GM21515 (cell line): ENCODE measurements at regions not wholly inside any gene's neighbourhood (a gene's known extent, or its start where the extent isn't known, plus 50 kb on each side); places are given as distances from the start of the nearest gene placed in this dataset.
"Not testable (repeated sequence)": the region's sequence is repeated elsewhere in the genome, so short reads cannot be mapped to it uniquely, and the experiment has no call there.

Source experiments
- ATAC-seq: cut with Tn5 transposase; IDR thresholded peaks from one replicate; pipeline ENCODE4 v1.9.1; 2021; ENCODE audit not compliant: unreplicated experiment

- ATAC-seq: no peak
Measured at GRCh38 chr12:131386781-131387180, 324.1 kb upstream of the SFSWAP start.

DNA sequence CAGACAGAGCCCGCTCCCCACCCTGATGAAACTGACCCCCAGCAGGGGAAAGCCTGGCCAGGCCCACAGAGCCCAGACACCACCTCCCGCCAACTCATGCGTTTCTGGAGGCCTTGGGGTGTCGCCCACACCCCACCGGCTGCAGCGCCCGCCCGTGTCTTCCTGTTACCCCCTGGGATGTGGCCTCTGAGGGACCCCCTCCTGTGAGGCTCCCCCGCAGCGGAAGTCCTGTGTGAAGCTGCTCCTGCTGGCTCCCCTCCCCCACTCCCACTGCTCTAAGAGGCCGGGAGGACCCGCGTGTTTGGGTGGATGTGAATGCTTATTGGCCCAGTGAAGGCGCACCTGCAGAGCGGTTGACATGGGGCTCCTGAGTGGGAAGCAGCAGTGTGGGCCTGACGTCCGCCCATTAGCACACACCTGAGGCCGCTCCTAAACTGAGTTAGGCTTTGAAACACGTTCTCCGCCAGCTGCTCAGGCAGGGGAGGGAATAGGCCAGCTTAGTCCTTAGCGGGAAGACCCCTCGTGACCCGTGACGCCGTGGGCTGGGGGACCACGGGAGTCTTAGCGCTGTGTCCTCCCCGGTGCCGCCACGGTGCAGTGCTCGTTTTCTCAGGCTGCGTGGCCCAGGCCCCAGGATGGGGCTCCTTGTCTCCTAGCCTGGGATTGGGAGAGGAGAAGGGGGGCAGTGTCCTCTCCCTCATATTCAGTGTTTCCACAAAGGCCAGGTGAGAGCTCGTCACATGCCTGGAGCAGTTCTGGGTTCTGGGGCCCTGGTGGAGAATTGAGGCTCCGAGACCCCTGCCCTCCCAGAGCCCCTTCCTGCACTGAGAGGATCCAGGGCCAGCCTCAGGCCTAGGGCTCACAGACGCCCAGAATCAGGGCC lies 323.4 kb upstream of the SFSWAP start:
- ATAC-seq: no peak

GRCh38 chr12:131388164-131389053 lies 322.5 kb upstream of the SFSWAP start:
- ATAC-seq: not testable (repeated sequence)

DNA sequence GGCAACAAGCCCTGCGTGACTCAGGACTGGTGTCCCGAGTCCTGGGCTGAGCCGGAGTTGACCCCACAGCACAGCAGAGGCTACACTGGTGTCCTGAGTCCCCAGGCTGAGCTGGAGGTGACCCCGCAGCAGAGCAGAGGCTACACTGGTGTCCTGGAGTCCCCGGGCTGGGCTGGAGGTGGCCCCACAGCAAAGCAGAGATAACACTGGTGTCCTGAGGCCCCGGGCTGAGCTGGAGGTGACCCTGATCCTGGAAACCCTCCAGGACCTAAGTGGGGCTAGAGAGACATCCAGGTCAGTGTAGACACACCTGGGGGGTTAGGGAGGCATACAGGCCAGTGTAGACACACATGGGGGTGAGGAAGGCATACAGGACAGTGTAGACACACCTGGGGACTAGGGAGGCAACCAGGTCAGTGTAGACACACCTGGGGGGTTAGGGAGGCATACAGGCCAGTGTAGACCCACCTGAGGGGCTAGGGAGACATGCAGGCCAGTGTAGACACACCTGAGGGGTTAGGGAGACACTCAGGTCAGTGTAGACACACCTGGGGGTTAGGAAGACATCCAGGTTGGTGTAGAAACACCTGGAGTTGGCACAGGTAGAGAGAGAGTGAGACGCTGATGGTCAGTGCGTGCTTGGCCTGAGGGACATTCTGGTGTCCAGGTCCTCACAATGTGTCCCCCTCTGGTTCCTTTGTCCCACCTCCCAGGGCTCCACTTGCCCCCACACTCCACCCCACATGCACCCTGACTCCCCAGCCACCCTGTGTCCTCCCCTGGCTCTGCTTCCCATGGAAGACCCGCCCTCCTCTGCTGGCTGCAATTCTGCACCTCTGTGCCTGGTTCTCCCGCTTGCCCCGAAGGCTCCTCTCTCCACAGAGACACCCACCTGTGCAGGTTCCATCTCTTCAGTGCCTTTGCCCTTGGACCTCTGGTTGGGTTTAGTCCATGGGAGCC lies 321.6 kb upstream of the SFSWAP start:
- no peak for ATAC-seq

DNA sequence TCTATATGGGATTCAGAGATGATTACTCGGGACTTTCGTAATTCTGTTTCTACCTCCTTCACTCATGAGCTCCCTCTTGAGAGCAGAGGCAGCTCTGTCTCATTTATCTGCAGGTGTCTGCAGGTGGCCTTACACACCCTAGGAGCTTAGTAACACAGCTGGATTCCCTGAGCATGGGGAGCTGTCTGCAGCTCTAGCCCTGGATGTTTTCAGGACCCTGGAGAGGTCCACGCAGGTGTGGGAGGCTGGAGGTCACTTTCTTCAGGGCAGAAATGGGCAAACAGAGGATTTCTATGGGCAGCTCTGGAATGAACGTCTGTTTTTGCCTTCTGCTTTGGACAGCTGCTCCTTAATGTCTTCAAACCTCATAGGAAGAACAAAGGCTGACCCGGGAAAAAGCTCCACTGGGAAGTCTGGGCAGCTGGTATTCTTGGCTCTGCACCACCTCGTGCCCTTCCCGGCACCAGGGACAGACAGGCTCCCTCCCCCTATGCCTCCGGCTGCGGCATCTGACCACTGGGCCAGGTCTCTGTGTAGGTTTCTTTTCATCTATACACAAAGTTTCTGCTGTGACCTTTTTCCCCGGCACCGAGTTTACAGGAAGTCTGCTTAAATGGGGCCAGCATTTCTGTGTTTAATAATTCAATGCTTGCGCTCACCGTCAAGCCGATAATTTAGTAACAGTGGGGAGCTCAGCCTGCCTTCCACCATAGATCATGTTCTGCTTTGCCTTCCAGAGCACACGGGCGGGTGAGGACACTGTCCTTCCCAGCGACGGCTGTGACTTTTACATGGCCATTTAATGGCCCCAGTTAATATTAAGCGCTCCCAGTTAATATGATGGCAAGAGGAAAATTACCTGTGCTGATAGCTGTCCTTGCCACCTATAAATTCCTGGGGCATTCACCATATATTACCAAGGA lies 320.2 kb upstream of the SFSWAP start:
- ATAC-seq: no peak

GRCh38 chr12:131391399-131391798 lies 319.5 kb upstream of the SFSWAP start:
- no peak for ATAC-seq

GRCh38 chr12:131394752-131395151 lies 316.1 kb upstream of the SFSWAP start:
- ATAC-seq: not testable (repeated sequence)

DNA sequence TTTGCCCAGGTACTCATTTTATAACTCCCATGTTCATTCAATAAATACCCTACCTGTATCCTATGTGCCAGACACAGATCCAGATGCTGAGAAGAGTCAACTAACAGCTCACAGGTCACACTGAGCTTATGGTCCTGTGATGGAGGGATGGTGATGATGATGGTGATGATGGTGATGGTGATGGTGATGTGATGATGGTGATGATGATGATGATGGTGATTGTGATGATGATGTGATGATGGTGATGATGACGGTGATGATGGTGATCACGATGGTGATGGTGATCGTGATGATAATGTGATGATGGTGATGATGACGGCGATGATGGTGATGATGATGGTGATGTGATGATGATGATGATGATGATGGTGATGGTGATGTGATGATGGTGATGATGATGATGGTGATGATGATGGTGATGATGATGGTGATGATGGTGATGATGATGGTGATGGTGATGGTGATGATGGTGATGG lies 315.6 kb upstream of the SFSWAP start:
- ATAC-seq: not testable (repeated sequence)

DNA sequence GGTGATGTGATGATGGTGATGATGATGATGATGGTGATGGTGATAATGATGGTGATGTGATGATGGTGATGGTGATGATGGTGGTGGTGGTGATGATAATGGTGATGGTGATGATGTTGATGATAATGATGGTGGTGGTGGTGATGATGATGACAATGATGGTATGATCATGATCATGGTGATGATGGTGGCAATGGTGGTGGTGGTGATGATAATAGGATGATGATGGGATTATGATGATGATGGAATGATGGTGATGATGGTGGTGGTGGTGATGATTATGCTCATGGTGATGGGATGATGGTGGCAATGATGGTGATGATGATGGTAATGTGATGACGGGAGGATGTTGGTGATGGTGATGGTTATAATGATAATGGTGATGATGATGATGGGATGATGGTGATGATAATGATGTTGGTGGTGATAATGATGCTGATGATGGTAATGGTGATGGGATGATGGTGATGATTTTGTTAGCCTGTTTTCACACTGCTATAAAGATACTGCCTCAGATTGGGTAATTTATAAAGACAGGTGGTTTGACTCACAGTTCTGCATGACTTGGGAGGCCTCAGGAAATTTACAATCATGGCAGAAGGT lies 314.8 kb upstream of the SFSWAP start:
- no peak for ATAC-seq

DNA sequence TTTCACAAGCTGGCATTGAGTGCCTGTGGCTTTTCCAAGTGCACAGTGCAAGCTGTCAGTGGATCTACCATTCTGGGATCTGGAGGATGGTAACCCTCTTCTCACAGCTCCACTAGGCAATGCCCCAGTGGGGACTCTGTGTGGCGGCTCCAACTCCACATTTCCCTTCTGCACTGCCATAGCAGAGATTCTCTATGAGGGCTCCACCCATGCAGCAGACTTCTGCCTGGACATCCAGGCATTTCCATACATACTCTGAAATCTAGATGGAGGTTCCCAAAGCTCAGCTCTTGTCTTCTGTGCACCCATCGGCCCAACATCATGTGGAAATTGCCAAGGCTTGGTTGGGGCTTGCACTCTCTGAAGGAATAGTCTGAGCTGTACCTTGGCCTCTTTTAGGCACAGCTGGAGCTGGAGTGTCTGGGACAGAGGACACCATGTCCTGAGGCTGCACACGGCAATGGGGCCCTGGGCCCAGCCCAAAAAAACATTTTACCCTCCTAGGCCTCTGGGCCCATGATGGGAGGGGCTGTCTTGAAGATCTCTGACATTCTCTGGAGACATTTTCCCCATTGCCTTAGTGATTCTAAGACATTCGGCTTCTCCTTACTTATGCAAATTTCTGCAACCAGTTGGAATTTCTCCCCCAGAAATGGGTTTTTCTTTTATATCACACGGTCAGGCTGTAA lies 313.3 kb upstream of the SFSWAP start:
- ATAC-seq: no peak

GRCh38 chr12:131399000-131399399 lies 311.9 kb upstream of the SFSWAP start:
- ATAC-seq: no peak

DNA sequence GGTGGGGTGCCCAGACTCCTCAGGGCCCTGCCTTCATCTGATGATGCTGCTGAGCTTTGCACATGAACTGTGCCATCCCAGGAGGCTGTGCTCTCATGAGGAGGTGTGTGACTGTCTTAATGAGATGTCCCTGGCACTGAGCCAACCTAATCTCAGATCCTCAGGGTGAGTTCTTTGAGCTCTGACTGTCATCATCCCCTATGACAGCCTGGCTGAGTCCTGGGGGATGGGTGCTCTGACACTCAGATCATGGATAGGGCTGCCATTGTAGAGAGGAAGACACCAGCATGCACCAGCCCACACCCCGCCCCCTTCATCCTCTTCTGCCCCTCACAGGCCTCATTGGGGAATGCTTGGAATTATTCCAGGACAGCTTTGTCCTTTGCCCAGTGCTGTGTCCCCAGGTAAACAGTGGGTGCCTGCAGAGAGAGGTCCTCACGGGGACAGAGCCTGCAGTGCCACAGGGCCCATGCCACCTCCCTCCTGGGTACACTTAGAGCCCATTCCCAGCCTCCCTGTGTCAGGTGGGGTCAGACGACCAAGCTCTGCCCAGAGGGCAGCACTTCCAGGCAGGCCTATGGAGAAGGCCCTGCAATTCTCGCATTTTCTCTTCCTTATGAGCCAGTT lies 310.1 kb upstream of the SFSWAP start:
- ATAC-seq: not testable (repeated sequence)

- ATAC-seq: not testable (repeated sequence)
Measured at GRCh38 chr12:131401907-131402633, 308.8 kb upstream of the SFSWAP start.

- ATAC-seq: no peak
Measured at GRCh38 chr12:131402781-131403396, 308.0 kb upstream of the SFSWAP start.

GRCh38 chr12:131403676-131404075 lies 307.2 kb upstream of the SFSWAP start:
- ATAC-seq: no peak

DNA sequence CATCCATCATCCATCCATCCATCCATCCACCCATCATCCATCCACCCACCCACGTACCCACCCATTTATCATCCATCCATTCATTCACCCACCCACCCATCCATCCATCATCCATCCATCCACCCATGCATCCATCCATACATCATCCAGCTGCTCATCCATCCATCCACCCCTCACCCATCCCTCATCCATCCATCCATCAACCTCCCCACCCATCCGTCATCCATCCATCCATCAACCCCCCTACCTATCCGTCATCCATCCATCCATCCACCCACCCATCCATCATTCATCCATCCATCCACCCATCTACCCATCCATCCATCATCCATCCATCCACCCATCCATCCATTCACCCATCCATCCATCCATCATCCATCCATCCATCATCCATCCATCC lies 306.2 kb upstream of the SFSWAP start:
- no peak for ATAC-seq
